IMR-90 (cell line): ENCODE measurements at regions not wholly inside any gene's neighbourhood (a gene's known extent, or its start where the extent isn't known, plus 50 kb on each side); places are given as distances from the start of the nearest gene placed in this dataset.

Source experiments
- ATAC-seq: fragments of 200-7000 bp; cut with Tn5 transposase; 2 replicates; pipeline ENCODE4 v1.9.1; 2020; ENCODE audit warnings: low read depth, mild to moderate bottlenecking, moderate library complexity
- BruUV-seq: library from RNA; stranded (reverse); fragments of 400-500 nt; replicated peaks from 2 replicates; lab custom pipeline; 2021; lab: Mats Ljungman, UMichigan
- CTCF ChIA-PET: fragments of 300-600 bp; formaldehyde crosslinking; extraction: SDS; loops from one replicate; lab custom pipeline; 2021; ENCODE audit warnings: antibody characterized with exemption; lab: Yijun Ruan, JAX
- POLR2A ChIA-PET: fragments of 300-600 bp; sonication (Branson Sonifier 250); formaldehyde crosslinking; loops from one replicate; lab custom pipeline; 2022; ENCODE audit warnings: antibody characterized with exemption; ENCODE audit not compliant: unreplicated experiment; lab: Charles Lee
- DNase-seq: peaks from one replicate; pipeline ENCODE4 v3.0.0; 2013
- H2AFZ ChIP-seq: replicated peaks from 2 replicates; pipeline ENCODE3; 2013; ENCODE audit warnings: low read length, mild to moderate bottlenecking; ENCODE audit not compliant: poor library complexity
- H2AK5ac ChIP-seq: 2 replicates; pipeline ENCODE4 v1.6.1; 2013; ENCODE audit warnings: low read depth, low read length, inconsistent platforms
- H2AK9ac ChIP-seq: replicated peaks from 2 replicates; pipeline ENCODE3; 2013; ENCODE audit warnings: mild to moderate bottlenecking, low read depth, low read length, moderate library complexity; ENCODE audit not compliant: poor library complexity
- H2BK120ac ChIP-seq: 2 replicates; pipeline ENCODE4 v1.6.1; 2013; ENCODE audit warnings: low read depth, low read length, inconsistent platforms
- H2BK15ac ChIP-seq: 3 replicates; pipeline ENCODE4 v1.6.1; 2013; ENCODE audit warnings: low read depth, low read length, inconsistent platforms
- H2BK20ac ChIP-seq: 2 replicates; pipeline ENCODE4 v1.6.1; 2013; ENCODE audit warnings: low read depth, mild to moderate bottlenecking, inconsistent platforms, low read length, moderate library complexity
- H2BK5ac ChIP-seq: 2 replicates; pipeline ENCODE4 v1.6.1; 2013; ENCODE audit warnings: mild to moderate bottlenecking, low read depth, low read length, inconsistent platforms; ENCODE audit not compliant: poor library complexity, severe bottlenecking
- H3K14ac ChIP-seq: replicated peaks from 2 replicates; pipeline ENCODE4 v1.6.1; 2013; ENCODE audit warnings: low read depth, low read length, inconsistent platforms
- H3K18ac ChIP-seq: 2 replicates; pipeline ENCODE4 v1.6.1; 2013; ENCODE audit warnings: low read depth, low read length, control low read depth
- H3K23ac ChIP-seq: 2 replicates; pipeline ENCODE4 v1.6.1; 2013; ENCODE audit warnings: low read depth, low read length, inconsistent platforms
- H3K27ac ChIP-seq: 2 replicates; pipeline ENCODE4 v1.5.1; 2013; ENCODE audit warnings: mild to moderate bottlenecking, control low read depth, low read length; ENCODE audit not compliant: insufficient read depth
- H3K27me3 ChIP-seq: 2 replicates; pipeline ENCODE4 v1.6.1; 2013; ENCODE audit warnings: low read length; ENCODE audit not compliant: control insufficient read depth, insufficient read depth
- H3K36me3 ChIP-seq: 2 replicates; pipeline ENCODE4 v1.6.1; 2013; ENCODE audit warnings: low read length, mixed read lengths; ENCODE audit not compliant: control insufficient read depth, insufficient read depth
- H3K4ac ChIP-seq: 2 replicates; pipeline ENCODE4 v1.6.1; 2013; ENCODE audit warnings: low read depth, low read length, inconsistent platforms
- H3K4me1 ChIP-seq: 2 replicates; pipeline ENCODE4 v1.6.1; 2013; ENCODE audit warnings: low read length, mixed read lengths; ENCODE audit not compliant: control insufficient read depth, insufficient read depth
- H3K4me2 ChIP-seq: 2 replicates; pipeline ENCODE4 v1.6.1; 2013; ENCODE audit warnings: low read depth, mild to moderate bottlenecking, control low read depth, low read length, moderate library complexity
- H3K4me3 ChIP-seq: 2 replicates; pipeline ENCODE4 v1.5.1; 2013; ENCODE audit warnings: low read depth, mild to moderate bottlenecking, control low read depth, low read length, moderate library complexity; ENCODE audit not compliant: insufficient read depth
- H3K56ac ChIP-seq: 2 replicates; pipeline ENCODE4 v1.6.1; 2013; ENCODE audit warnings: low read length, inconsistent platforms; ENCODE audit not compliant: insufficient read depth; ENCODE audit errors: extremely low read depth
- H3K79me1 ChIP-seq, 2 experiments: 2 replicates each; pipeline ENCODE4 v1.6.1; 2013; ENCODE audit warnings: low read length in 2 of 2, inconsistent platforms in 1 of 2, low read depth in 1 of 2
- H3K9ac ChIP-seq: 2 replicates; pipeline ENCODE4 v1.6.1; 2013; ENCODE audit warnings: low read depth, low read length, control low read depth
- H3K9me1 ChIP-seq: 2 replicates; pipeline ENCODE4 v1.6.1; 2013; ENCODE audit warnings: low read length, inconsistent platforms; ENCODE audit not compliant: insufficient read depth
- H3K9me3 ChIP-seq: 2 replicates; pipeline ENCODE4 v1.6.1; 2013; ENCODE audit warnings: low read length; ENCODE audit not compliant: control insufficient read depth, insufficient read depth
- H4K20me1 ChIP-seq: 2 replicates; pipeline ENCODE4 v1.6.1; 2013; ENCODE audit warnings: low read length, inconsistent platforms; ENCODE audit not compliant: insufficient read depth
- H4K5ac ChIP-seq: 2 replicates; pipeline ENCODE4 v1.6.1; 2013; ENCODE audit warnings: mild to moderate bottlenecking, low read depth, low read length, control low read depth
- H4K8ac ChIP-seq, 2 experiments: 2 replicates each; pipeline ENCODE4 v1.6.1; 2013; ENCODE audit warnings: low read depth in 2 of 2, low read length in 2 of 2, control low read depth in 1 of 2, inconsistent platforms in 1 of 2
- H4K91ac ChIP-seq: 2 replicates; pipeline ENCODE4 v1.6.1; 2013; ENCODE audit warnings: low read depth, low read length, inconsistent platforms; ENCODE audit not compliant: insufficient read depth
- BHLHE40 ChIP-seq: fragments of 150-350 bp; IDR thresholded peaks from 2 replicates; pipeline ENCODE4 v1.6.1; 2016; ENCODE audit warnings: mild to moderate bottlenecking, low read depth, low read length
- CHD1 ChIP-seq: IDR thresholded peaks from 2 replicates; pipeline ENCODE4 v1.6.1; 2012; ENCODE audit warnings: low read depth, low read length, improper control_type of control experiment
- ELK1 ChIP-seq: fragments of 150-350 bp; IDR thresholded peaks from 2 replicates; pipeline ENCODE4 v1.6.1; 2016; ENCODE audit warnings: low read depth, mild to moderate bottlenecking, low read length, moderate library complexity, borderline replicate concordance
- MAFK ChIP-seq: IDR thresholded peaks from 2 replicates; pipeline ENCODE4 v1.6.1; 2012; ENCODE audit warnings: low read depth, low read length, improper control_type of control experiment
- MAZ ChIP-seq: IDR thresholded peaks from 2 replicates; pipeline ENCODE4 v1.6.1; 2012; ENCODE audit warnings: low read depth, mild to moderate bottlenecking, low read length, improper control_type of control experiment, moderate library complexity, borderline replicate concordance
- MXI1 ChIP-seq: IDR thresholded peaks from 2 replicates; pipeline ENCODE4 v1.6.1; 2012; ENCODE audit warnings: low read depth, mild to moderate bottlenecking, low read length, moderate library complexity, borderline replicate concordance
- POLR2A ChIP-seq: IDR thresholded peaks from 2 replicates; pipeline ENCODE4 v1.6.1; 2012; ENCODE audit warnings: mild to moderate bottlenecking, low read depth, low read length
- RAD21 ChIP-seq: IDR thresholded peaks from 2 replicates; pipeline ENCODE4 v1.6.1; 2012; ENCODE audit warnings: low read length, improper control_type of control experiment
- USF2 ChIP-seq: fragments of 150-350 bp; IDR thresholded peaks from 2 replicates; pipeline ENCODE4 v1.6.1; 2017; ENCODE audit warnings: mild to moderate bottlenecking, antibody characterized with exemption, low read length, low read depth
- WGBS, 2 experiments: methylation state at CpG; one replicate each; pipeline versions ENCODE4 v1.1.5 to v1.1.7; 2013; ENCODE audit warnings: missing lambda C conversion rate in 2 of 2; ENCODE audit not compliant: insufficient read length in 1 of 2; ENCODE audit errors: extremely low coverage in 2 of 2; 5-methylcytosine and 5-hydroxymethylcytosine counted together
- dilution Hi-C: fragments of 300-500 bp; cut with HindIII; formaldehyde crosslinking; loops from one replicate; pipeline ENCODE4 v1.14.3; 2018; ENCODE audit warnings: low sequenced_read_pairs; ENCODE audit not compliant: unreplicated experiment
- in situ Hi-C: fragments of 300-500 bp; cut with MboI; formaldehyde crosslinking; loops from 3 replicates; pipeline ENCODE4 v1.14.3; 2019; ENCODE audit warnings: low sequenced_read_pairs, inconsistent platforms, mixed read lengths
- intact Hi-C: fragments of 100-400 bp; cut with micrococcal nuclease; formaldehyde crosslinking; loops from 2 replicates; pipeline ENCODE4 v1.10.0; 2022

- no peak overlapping the region for H4K91ac ChIP-seq
- no peak overlapping the region for H3K23ac ChIP-seq
- no peak overlapping the region for H3K4me3 ChIP-seq
- no peaks in the 10 kb centered on the region for H4K20me1 ChIP-seq
- no peaks in the 10 kb centered on the region; the same call in 1 of the 2 replicates for H3K9me3 ChIP-seq
- BruUV-seq, result no TSS peak
- H4K8ac ChIP-seq, result no peak overlapping the region
- no peak overlapping the region for H2BK5ac ChIP-seq
- dilution Hi-C loops (no loop called here), in situ Hi-C loops (no loop called here), intact Hi-C loops (no loop called here)
- H3K9me1 ChIP-seq, result no peaks in the 10 kb centered on the region
- H3K27me3 ChIP-seq, result no peaks in the 10 kb centered on the region
- no peak overlapping the region for H2BK20ac ChIP-seq
- H3K14ac ChIP-seq, result no peak overlapping the region
- H4K5ac ChIP-seq, result no peak overlapping the region
- no peak for DNase-seq
- CTCF ChIA-PET, result no interaction called here
- no peak overlapping the region for H2AFZ ChIP-seq
- no peak for TF ChIP-seq MXI1
- TF ChIP-seq MAFK, result no peak
- TF ChIP-seq RAD21, result no peak
- no peak for TF ChIP-seq MAZ
- TF ChIP-seq BHLHE40, result no peak
- TF ChIP-seq POLR2A, result no peak
- TF ChIP-seq USF2, result no peak
- TF ChIP-seq CHD1, result no peak
- no peak for TF ChIP-seq ELK1
- POLR2A ChIA-PET, result no interaction called here
- no peak for ATAC-seq
- WGBS, 2 experiments, result no CpG with 5 or more reads among the region's 3 CpGs
- H3K36me3 ChIP-seq, result no peaks in the 10 kb centered on the region
- no peak overlapping the region for H2BK15ac ChIP-seq
- H3K9ac ChIP-seq, result no peak overlapping the region
- H3K79me1 ChIP-seq, result no peaks in the 10 kb centered on the region
- H2AK9ac ChIP-seq, result no peak overlapping the region
- no peak overlapping the region for H2BK120ac ChIP-seq
- no peak overlapping the region for H3K18ac ChIP-seq
- no peaks in the 10 kb centered on the region for H3K4me1 ChIP-seq
- H3K27ac ChIP-seq, result no peak overlapping the region
- no peak overlapping the region for H3K56ac ChIP-seq
- no peak overlapping the region for H2AK5ac ChIP-seq
- no peak overlapping the region for H3K4ac ChIP-seq
- no peak overlapping the region for H3K4me2 ChIP-seq
Observed at GRCh38 chr1:194889310-194889709, 1702.9 kb upstream of the B3GALT2 start.
